ENCODE measurements at regions not wholly inside any gene's neighbourhood (a gene's known extent, or its start where the extent isn't known, plus 50 kb on each side); places are given as distances from the start of the nearest gene placed in this dataset.
A peak's percentile ranks its signal among the peaks of the same experiment; 100 is the strongest.

DNA sequence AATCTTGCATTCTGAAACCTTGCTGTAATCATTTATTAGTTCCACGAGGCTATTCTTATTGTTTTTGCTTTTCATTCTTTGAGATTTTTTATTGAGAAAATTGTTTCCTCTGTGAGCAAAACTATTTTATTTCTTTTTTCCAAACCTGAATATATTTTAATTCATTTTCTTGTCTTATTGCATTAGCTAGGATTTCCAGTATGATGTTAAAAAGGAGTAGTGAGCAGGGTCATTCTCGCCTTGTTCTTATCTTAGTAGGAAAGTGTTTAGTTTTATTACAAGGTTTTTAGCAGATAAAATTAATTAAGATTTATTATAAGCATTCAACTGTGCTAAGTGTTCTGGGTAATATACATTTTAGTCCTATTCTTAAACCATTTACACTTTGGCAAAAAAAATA is 214.6 kb upstream of the KLF6 start:
- Histone ChIP-seq H3K4me3 (ENCODE audit: low read length) (no peak overlapping the region), H3K4me1 (ENCODE audit: insufficient read depth, low read length) (no peaks in the 10 kb centered on the region), H3K27me3 (ENCODE audit: insufficient read depth, low read length) (no peaks in the 10 kb centered on the region), H3K36me3 (ENCODE audit: insufficient read depth, low read length) (no peaks in the 10 kb centered on the region), H3K9me3 (ENCODE audit: low read length) (no peaks in the 10 kb centered on the region), H2AFZ (ENCODE audit: low read depth, low read length) (no peak overlapping the region)

DNA sequence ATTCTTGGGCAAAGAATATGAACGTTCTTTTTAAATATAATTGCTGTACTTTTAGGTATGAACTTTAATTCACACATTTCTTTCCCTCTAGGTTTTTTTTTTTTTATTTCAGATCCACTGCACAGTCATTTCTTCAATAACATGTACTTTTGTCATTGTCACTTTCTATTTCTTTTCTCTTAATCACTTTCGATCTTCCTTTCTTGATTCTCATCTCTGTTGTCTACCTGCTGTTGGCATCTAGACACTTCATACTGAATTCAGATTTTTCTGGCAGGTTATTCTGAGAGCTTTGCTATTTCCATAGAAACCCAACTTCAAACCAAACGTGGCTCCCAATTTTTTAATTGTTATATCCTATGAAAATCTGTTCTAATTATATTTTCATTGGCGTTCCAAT is 211.7 kb upstream of the KLF6 start:
- Histone ChIP-seq H3K27me3 (ENCODE audit: insufficient read depth, low read length) (no peaks in the 10 kb centered on the region), H3K36me3 (ENCODE audit: insufficient read depth, low read length) (no peaks in the 10 kb centered on the region), H2AFZ (ENCODE audit: low read depth, low read length) (no peak overlapping the region), H3K4me1 (ENCODE audit: insufficient read depth, low read length) (peaks cover 18% of the 10 kb centered on the region), H3K9me3 (ENCODE audit: low read length) (no peaks in the 10 kb centered on the region), H3K4me3 (ENCODE audit: low read length) (no peak overlapping the region)

DNA sequence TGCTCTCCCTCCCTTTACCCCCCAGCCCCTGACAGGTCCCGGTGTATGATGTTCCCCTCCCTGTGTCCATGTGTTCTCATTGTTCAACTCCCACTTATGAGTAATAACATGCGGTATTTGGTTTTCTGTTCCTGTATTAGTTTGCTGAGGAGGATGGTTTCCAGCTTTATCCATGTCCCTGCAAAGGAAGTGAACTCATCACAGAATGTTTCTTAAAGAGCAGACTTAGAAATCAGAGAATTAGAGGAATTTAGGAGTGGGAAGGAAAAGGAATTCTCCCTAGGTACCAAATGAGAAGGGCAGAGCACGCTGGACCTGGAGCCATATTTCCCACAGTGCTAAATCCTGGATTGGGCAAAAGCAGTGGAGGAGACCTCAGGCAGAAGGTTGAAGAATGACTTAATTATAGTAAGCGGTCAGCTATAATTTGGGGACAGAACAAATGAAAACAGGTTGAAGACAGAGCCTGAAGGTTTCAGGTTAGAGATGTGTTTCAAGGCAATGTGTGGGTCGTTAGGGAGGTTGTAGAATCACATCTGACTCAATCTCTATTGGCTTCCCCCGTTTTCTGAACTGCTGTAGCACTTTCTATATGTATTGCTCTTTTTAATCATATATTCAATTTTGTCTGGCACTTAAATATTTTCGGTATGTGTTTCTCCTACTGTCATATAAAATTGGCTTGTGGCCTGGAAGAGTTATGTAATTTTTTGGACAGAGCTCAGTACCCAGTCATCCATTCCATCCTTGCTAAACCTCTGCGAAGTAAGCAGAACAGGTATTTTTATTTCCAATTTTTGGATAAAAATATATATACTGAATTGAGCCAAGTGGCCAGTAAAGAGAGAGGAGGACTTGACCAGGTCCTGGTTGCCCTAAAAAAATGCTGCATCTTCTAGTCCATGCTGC is 210.5 kb upstream of the KLF6 start:
- Histone ChIP-seq H3K36me3 (ENCODE audit: insufficient read depth, low read length) (no peaks in the 10 kb centered on the region), H3K4me1 (ENCODE audit: insufficient read depth, low read length) (peaks cover 19% of the 10 kb centered on the region), H3K4me3 (ENCODE audit: low read length) (no peak overlapping the region), H3K9me3 (ENCODE audit: low read length) (no peaks in the 10 kb centered on the region), H3K27me3 (ENCODE audit: insufficient read depth, low read length) (no peaks in the 10 kb centered on the region), H2AFZ (ENCODE audit: low read depth, low read length) (no peak overlapping the region)

DNA sequence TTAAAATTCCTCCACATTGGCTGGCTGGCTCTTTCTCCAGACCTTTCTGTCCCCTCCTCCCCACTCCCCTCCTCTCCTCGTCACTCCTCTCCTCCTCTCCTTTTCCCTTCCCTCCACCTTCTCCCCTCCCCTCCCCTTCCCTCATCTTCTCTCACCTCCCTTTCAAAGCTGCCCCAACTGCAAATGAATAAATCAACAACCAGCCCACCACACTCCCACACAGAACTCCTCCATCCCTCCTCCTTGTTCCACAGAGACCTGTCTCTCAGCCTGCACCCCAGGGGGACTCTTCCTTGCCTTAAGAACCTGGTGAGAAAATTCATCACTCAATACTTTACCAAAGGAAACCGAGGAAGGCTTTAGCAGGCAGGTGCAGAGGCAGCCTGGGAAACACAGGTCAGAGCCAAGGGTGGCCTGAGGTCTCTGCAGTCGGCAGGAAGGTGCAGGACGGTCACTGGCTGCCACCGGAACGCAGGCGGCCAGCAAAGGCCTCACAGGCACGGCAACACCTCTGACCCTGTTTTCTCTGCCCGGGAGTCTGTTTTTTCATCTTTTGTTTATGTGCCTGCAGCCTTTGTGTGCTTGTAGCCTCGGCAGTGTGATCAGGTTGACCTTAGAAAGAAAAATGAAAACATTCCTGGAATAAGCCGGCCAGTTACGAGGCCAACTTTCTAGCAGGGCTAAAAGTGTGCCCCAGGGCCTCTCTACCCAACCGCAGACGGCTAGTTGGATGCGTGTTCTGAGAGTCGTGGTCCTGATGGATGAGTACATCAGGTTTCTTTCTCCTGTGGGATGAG is 207.6 kb upstream of the KLF6 start:
- H3K36me3 ChIP-seq (ENCODE audit: insufficient read depth, low read length): no peaks in the 10 kb centered on the region
- H3K27me3 ChIP-seq (ENCODE audit: insufficient read depth, low read length): no peaks in the 10 kb centered on the region
- H2AFZ ChIP-seq (ENCODE audit: low read depth, low read length): peak overlapping the region; percentile 35
- H3K4me1 ChIP-seq (ENCODE audit: insufficient read depth, low read length): peaks cover 19% of the 10 kb centered on the region
- no peaks in the 10 kb centered on the region for H3K9me3 ChIP-seq (ENCODE audit: low read length)
- peak overlapping the region; percentile 14 for H3K4me3 ChIP-seq (ENCODE audit: low read length)

DNA sequence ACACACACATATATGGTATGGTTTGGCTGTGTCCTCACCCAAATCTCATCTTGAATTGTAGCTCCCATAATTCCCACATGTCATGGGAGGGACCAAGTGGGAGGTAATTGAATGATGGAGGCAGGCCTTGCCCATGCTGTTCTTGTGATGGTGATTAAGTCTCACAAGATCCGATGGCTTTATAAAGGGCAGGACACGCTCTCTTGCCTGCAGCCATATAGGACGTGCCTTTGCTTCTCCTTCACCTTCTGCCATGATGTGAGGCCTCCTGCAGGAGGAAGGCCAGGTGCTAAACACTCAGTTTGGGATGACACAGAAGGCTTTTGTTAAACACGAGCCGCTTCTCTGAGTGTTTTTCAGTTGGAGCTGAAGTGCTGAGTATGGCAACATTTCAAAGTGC is 205.3 kb upstream of the KLF6 start:
- Histone ChIP-seq H3K4me3 (ENCODE audit: low read length) (no peak overlapping the region), H3K4me1 (ENCODE audit: insufficient read depth, low read length) (peaks cover 19% of the 10 kb centered on the region), H3K27me3 (ENCODE audit: insufficient read depth, low read length) (no peaks in the 10 kb centered on the region), H3K9me3 (ENCODE audit: low read length) (no peaks in the 10 kb centered on the region), H2AFZ (ENCODE audit: low read depth, low read length) (no peak overlapping the region), H3K36me3 (ENCODE audit: insufficient read depth, low read length) (no peaks in the 10 kb centered on the region)

DNA sequence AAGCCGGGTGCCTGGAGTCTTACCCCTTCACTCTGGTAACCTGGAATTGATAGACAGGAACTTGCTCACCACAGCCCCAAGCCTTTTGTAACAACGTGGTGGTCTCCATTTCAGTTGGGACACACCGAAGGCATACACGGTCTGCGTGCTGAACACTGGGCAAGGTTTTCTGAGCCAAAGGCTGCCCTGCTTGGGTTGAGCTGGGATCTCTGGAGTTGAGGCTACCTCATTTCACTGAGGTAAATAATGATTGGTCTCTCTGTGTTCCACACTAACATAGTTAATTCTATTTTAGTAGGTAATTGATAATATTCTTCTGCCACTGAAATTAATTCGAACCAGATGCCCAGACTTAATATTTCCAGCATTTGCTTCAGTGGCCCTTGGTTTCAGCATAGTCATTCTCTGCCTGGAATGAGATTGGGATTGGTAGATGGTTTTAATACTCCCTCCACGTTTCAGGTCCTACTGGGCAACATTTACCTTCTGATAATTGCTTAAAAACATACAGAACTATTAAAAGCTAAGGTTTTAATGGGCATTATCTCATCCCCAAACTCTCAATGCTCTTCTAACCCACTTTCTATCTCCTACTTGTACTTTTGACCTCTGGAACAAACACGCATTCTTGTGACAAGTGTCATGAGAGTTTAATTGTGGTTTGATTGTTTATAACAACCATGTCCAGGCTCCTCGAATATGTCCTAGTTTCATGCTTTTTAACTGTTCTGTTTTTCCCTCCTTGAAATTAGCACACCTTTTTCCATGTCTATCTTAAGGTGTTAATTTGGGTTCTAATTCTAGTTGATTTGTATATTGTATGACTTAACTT is 202.3 kb upstream of the KLF6 start:
- H3K27me3 ChIP-seq (ENCODE audit: insufficient read depth, low read length): no peaks in the 10 kb centered on the region
- H3K9me3 ChIP-seq (ENCODE audit: low read length): no peaks in the 10 kb centered on the region
- H3K4me1 ChIP-seq (ENCODE audit: insufficient read depth, low read length): peaks cover 8% of the 10 kb centered on the region
- no peak overlapping the region for H2AFZ ChIP-seq (ENCODE audit: low read depth, low read length)
- H3K4me3 ChIP-seq (ENCODE audit: low read length): no peak overlapping the region
- no peaks in the 10 kb centered on the region for H3K36me3 ChIP-seq (ENCODE audit: insufficient read depth, low read length)

DNA sequence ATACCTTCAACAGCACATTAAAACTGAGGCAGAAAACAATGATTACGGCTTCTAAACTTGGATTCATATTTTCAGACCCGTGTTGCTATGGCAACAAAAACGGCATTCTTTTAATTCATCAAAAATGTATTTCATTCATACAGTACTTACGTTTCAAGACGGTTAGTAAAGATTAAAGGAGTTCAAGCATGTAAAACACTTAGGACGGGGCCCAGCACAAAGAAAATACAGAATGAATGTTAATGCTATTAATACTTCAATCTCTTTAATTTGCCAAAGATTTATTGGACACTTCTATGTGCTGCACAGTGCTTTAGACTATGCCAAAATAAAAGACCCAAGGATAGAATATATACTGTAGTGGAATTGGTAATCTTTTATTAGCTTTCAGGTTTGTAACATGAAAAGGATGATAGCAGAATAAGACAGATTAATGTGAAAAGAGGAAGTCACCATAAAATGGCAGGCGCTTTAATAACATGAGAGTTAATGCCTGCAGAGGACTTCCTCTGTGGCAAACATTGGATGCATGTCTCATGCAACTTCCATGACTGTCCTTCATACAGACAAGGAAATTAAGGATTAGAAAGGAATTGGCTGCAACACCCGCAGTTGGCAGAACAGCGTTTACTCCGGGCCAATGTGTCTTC is 201.6 kb upstream of the KLF6 start:
- Histone ChIP-seq H3K9me3 (ENCODE audit: low read length) (no peaks in the 10 kb centered on the region), H2AFZ (ENCODE audit: low read depth, low read length) (no peak overlapping the region), H3K4me3 (ENCODE audit: low read length) (no peak overlapping the region), H3K4me1 (ENCODE audit: insufficient read depth, low read length) (peaks cover 4% of the 10 kb centered on the region), H3K36me3 (ENCODE audit: insufficient read depth, low read length) (no peaks in the 10 kb centered on the region), H3K27me3 (ENCODE audit: insufficient read depth, low read length) (no peaks in the 10 kb centered on the region)

DNA sequence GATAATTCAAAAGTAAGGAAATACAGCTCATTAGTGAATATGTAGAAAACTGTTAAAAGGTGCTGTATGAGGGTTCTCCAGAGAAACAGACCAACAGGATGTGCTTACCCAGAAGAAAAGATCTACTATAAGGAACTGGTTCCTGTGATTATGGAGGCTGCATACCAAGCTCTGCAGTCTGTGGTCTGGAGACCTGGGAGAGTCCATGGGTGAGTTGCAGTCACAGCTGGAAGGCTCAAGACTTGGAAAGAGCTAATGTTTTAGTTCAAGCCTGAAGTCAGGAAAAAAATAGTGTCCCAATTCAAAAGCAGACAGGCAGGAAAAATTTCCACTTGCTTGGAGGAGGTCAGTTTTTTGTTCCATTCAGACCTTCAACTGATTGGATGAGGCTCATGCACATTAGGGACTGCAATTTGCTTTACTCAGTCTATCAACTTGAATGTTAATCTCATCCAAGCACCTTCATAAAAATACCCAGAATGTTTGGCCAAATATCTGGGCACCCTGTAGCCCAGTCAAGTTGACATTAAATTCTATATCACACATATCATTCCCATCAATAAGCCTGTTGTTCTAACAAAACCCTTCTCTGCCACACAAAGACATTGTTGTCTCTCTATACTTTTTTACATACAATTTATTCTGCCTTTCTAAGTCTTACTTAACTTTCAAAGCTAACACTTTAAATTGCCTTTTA is 197.9 kb upstream of the KLF6 start:
- peaks cover 9% of the 10 kb centered on the region for H3K4me1 ChIP-seq (ENCODE audit: insufficient read depth, low read length)
- no peaks in the 10 kb centered on the region for H3K27me3 ChIP-seq (ENCODE audit: insufficient read depth, low read length)
- no peaks in the 10 kb centered on the region for H3K9me3 ChIP-seq (ENCODE audit: low read length)
- H2AFZ ChIP-seq (ENCODE audit: low read depth, low read length): no peak overlapping the region
- no peaks in the 10 kb centered on the region for H3K36me3 ChIP-seq (ENCODE audit: insufficient read depth, low read length)
- H3K4me3 ChIP-seq (ENCODE audit: low read length): no peak overlapping the region

DNA sequence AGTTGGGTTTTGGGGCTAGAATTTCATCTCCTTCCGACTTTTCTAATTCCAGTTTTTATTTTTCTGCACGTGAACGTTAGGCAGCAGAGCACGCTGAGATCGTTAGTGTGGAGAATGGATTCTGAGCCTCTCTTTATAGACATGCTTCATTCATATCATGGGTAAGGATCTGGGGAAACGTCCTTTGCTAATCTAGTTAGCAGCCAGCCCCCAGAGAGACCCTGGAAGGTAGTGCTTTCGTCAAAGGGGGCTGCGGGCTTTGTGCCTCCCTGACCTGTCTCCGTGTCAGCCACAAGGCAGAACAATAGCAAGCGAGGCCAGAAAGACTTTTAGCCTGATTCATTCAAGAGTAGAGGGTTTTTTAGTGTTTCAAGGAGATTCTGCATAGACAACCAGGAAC is 196.3 kb upstream of the KLF6 start:
- peak overlapping the region; percentile 56 for H2AFZ ChIP-seq (ENCODE audit: low read depth, low read length)
- no peaks in the 10 kb centered on the region for H3K36me3 ChIP-seq (ENCODE audit: insufficient read depth, low read length)
- H3K27me3 ChIP-seq (ENCODE audit: insufficient read depth, low read length): no peaks in the 10 kb centered on the region
- no peak overlapping the region for H3K4me3 ChIP-seq (ENCODE audit: low read length)
- no peaks in the 10 kb centered on the region for H3K9me3 ChIP-seq (ENCODE audit: low read length)
- peaks cover 9% of the 10 kb centered on the region for H3K4me1 ChIP-seq (ENCODE audit: insufficient read depth, low read length)

DNA sequence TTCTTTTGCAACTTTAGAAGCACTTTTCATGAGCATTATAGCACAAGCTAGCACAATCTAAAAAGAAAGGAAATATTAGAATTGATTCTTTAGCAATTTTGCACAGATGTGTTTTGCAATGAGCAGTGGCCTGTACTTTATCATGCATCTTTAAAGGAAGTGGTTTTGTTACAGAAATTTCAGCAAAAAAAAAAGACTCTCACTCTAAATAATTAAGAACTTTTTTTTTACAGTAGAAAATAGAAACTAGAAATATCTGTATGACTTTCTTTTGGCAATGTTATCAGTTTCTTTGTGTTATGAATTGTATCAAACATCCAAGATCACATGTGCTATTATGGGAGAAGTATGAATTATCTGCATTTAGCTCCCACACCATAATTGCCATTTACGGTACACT is 195.7 kb upstream of the KLF6 start:
- Histone ChIP-seq H2AFZ (ENCODE audit: low read depth, low read length) (no peak overlapping the region), H3K36me3 (ENCODE audit: insufficient read depth, low read length) (no peaks in the 10 kb centered on the region), H3K4me1 (ENCODE audit: insufficient read depth, low read length) (peaks cover 9% of the 10 kb centered on the region), H3K9me3 (ENCODE audit: low read length) (no peaks in the 10 kb centered on the region), H3K27me3 (ENCODE audit: insufficient read depth, low read length) (no peaks in the 10 kb centered on the region), H3K4me3 (ENCODE audit: low read length) (no peak overlapping the region)

DNA sequence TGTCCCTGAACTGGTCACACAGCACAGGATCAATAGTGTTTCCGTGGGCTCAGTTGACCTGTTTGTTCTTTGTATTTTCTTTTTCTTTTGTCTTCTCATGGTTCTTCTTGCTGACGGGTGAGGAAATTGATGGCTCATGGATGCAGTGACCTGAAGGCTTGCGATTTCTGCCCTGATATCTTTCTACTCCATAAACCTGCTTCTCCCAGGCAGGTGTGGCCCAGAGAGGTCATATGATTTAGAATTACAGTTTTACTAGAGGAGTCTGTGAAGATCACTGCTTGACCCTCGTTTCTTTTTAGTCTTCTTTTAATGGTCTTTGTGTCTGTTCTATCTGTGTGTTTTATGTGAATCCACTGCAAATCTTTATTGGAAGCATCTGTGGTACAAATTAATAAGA is 195.1 kb upstream of the KLF6 start:
- Histone ChIP-seq H2AFZ (ENCODE audit: low read depth, low read length) (no peak overlapping the region), H3K4me3 (ENCODE audit: low read length) (no peak overlapping the region), H3K4me1 (ENCODE audit: insufficient read depth, low read length) (peaks cover 9% of the 10 kb centered on the region), H3K27me3 (ENCODE audit: insufficient read depth, low read length) (no peaks in the 10 kb centered on the region), H3K36me3 (ENCODE audit: insufficient read depth, low read length) (no peaks in the 10 kb centered on the region), H3K9me3 (ENCODE audit: low read length) (no peaks in the 10 kb centered on the region)

DNA sequence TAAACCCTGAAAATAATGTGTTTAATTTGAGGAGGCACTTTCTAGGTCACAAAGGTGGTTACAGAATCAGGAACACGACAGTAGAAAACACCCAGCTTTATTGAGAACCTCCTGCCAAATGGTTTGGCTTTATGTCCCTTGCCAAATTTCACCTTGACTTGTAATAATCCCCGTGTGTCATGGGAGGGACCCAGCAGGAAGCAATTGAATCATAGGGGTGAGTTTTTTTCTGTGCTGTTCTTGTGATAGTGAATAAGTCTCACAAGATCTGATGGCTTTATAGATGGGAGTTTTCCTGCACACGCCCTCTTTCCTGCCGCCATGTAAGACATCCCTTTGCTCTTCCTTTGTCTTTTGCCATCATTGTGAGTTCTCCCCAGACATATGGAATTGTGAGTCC is 193.8 kb upstream of the KLF6 start:
- Histone ChIP-seq H3K4me1 (ENCODE audit: insufficient read depth, low read length) (peaks cover 9% of the 10 kb centered on the region), H3K4me3 (ENCODE audit: low read length) (no peak overlapping the region), H2AFZ (ENCODE audit: low read depth, low read length) (no peak overlapping the region), H3K27me3 (ENCODE audit: insufficient read depth, low read length) (no peaks in the 10 kb centered on the region), H3K36me3 (ENCODE audit: insufficient read depth, low read length) (no peaks in the 10 kb centered on the region), H3K9me3 (ENCODE audit: low read length) (no peaks in the 10 kb centered on the region)
